ENCODE measurements at regions not wholly inside any gene's neighbourhood (a gene's known extent, or its start where the extent isn't known, plus 50 kb on each side); places are given as distances from the start of the nearest gene placed in this dataset.

- no peaks in the 10 kb centered on the region for H3K27me3 ChIP-seq (replicated peaks in 2 of 5; ENCODE audit: control insufficient read depth in 4 of 5, insufficient read depth in 5 of 5, low read length in 4 of 5)
- H3K27ac ChIP-seq (ENCODE audit: insufficient read depth in 1 of 2, low read depth in 1 of 2, low read length in 2 of 2, poor library complexity in 1 of 2, severe bottlenecking in 2 of 2) = no peak overlapping the region
- POLR2A ChIA-PET = no interaction called here
- CTCF ChIA-PET = no interaction called here
- H3K4me3 ChIP-seq (ENCODE audit: control insufficient read depth in 1 of 7, extremely low read depth in 1 of 7, insufficient read depth in 4 of 7, low read depth in 2 of 7, low read length in 6 of 7) = no peak overlapping the region
- WGBS (ENCODE audit: insufficient coverage) = 100% methylated on average over 1 of the region's 1 CpG
- no peak for DNase-seq
- no peaks in the 10 kb centered on the region for H3K36me3 ChIP-seq (ENCODE audit: control insufficient read depth in 4 of 4, insufficient read depth in 4 of 4, low read length in 3 of 4)
- peaks cover 0 to 2% (median 0%) of the 10 kb centered on the region in 5 experiments for H3K9me3 ChIP-seq (ENCODE audit: control extremely low read depth in 1 of 5, control insufficient read depth in 4 of 5, insufficient read depth in 2 of 5, low read depth in 1 of 5, low read length in 4 of 5)
- H3K4me1 ChIP-seq (ENCODE audit: control extremely low read depth in 1 of 4, control insufficient read depth in 4 of 4, insufficient read depth in 4 of 4, low read length in 3 of 4) = no peaks in the 10 kb centered on the region
Measured at GRCh38 chr13:99832347-99832746, 139.2 kb downstream of the ZIC5 start.

GRCh38 chr13:99830931-99831330, 140.6 kb downstream of the ZIC5 start:
- Histone ChIP-seq H3K27ac (ENCODE audit: insufficient read depth in 1 of 2, low read depth in 1 of 2, low read length in 2 of 2, poor library complexity in 1 of 2, severe bottlenecking in 2 of 2) (no peak overlapping the region), H3K4me3 (ENCODE audit: control insufficient read depth in 1 of 7, extremely low read depth in 1 of 7, insufficient read depth in 4 of 7, low read depth in 2 of 7, low read length in 6 of 7) (no peak overlapping the region), H3K4me1 (ENCODE audit: control extremely low read depth in 1 of 4, control insufficient read depth in 4 of 4, insufficient read depth in 4 of 4, low read length in 3 of 4) (no peaks in the 10 kb centered on the region), H3K36me3 (ENCODE audit: control insufficient read depth in 4 of 4, insufficient read depth in 4 of 4, low read length in 3 of 4) (no peaks in the 10 kb centered on the region), H3K27me3 (replicated peaks in 2 of 5; ENCODE audit: control insufficient read depth in 4 of 5, insufficient read depth in 5 of 5, low read length in 4 of 5) (no peaks in the 10 kb centered on the region), H3K9me3 (ENCODE audit: control extremely low read depth in 1 of 5, control insufficient read depth in 4 of 5, insufficient read depth in 2 of 5, low read depth in 1 of 5, low read length in 4 of 5) (peaks cover 0 to 3% (median 0%) of the 10 kb centered on the region in 5 experiments)
- ChIA-PET POLR2A (no interaction called here), CTCF (no interaction called here)
- WGBS (ENCODE audit: insufficient coverage) = 96% methylated on average over 3 of the region's 3 CpGs
- no peak for DNase-seq

- no peak overlapping the region for H3K27ac ChIP-seq (ENCODE audit: insufficient read depth in 1 of 2, low read depth in 1 of 2, low read length in 2 of 2, poor library complexity in 1 of 2, severe bottlenecking in 2 of 2)
- no peaks in the 10 kb centered on the region for H3K36me3 ChIP-seq (ENCODE audit: control insufficient read depth in 4 of 4, insufficient read depth in 4 of 4, low read length in 3 of 4)
- no peak overlapping the region for H3K4me3 ChIP-seq (ENCODE audit: control insufficient read depth in 1 of 7, extremely low read depth in 1 of 7, insufficient read depth in 4 of 7, low read depth in 2 of 7, low read length in 6 of 7)
- WGBS (ENCODE audit: insufficient coverage) = 98% methylated on average over 8 of the region's 12 CpGs
- no peak for DNase-seq
- H3K9me3 ChIP-seq (ENCODE audit: control extremely low read depth in 1 of 5, control insufficient read depth in 4 of 5, insufficient read depth in 2 of 5, low read depth in 1 of 5, low read length in 4 of 5) = peaks cover 0 to 3% (median 0%) of the 10 kb centered on the region in 5 experiments
- H3K27me3 ChIP-seq (replicated peaks in 2 of 5; ENCODE audit: control insufficient read depth in 4 of 5, insufficient read depth in 5 of 5, low read length in 4 of 5) = no peaks in the 10 kb centered on the region
- ChIA-PET CTCF (no interaction called here), POLR2A (no interaction called here)
- H3K4me1 ChIP-seq (ENCODE audit: control extremely low read depth in 1 of 4, control insufficient read depth in 4 of 4, insufficient read depth in 4 of 4, low read length in 3 of 4) = no peaks in the 10 kb centered on the region
Measured at GRCh38 chr13:99829593-99830239, 141.9 kb downstream of the ZIC5 start.

- 100% methylated on average over 5 of the region's 5 CpGs for WGBS (ENCODE audit: insufficient coverage)
- no peaks in the 10 kb centered on the region for H3K4me1 ChIP-seq (ENCODE audit: control extremely low read depth in 1 of 4, control insufficient read depth in 4 of 4, insufficient read depth in 4 of 4, low read length in 3 of 4)
- H3K4me3 ChIP-seq (ENCODE audit: control insufficient read depth in 1 of 7, extremely low read depth in 1 of 7, insufficient read depth in 4 of 7, low read depth in 2 of 7, low read length in 6 of 7) = no peak overlapping the region
- ChIA-PET CTCF (no interaction called here), POLR2A (no interaction called here)
- no peak overlapping the region for H3K27ac ChIP-seq (ENCODE audit: insufficient read depth in 1 of 2, low read depth in 1 of 2, low read length in 2 of 2, poor library complexity in 1 of 2, severe bottlenecking in 2 of 2)
- H3K36me3 ChIP-seq (ENCODE audit: control insufficient read depth in 4 of 4, insufficient read depth in 4 of 4, low read length in 3 of 4) = no peaks in the 10 kb centered on the region
- H3K27me3 ChIP-seq (replicated peaks in 2 of 5; ENCODE audit: control insufficient read depth in 4 of 5, insufficient read depth in 5 of 5, low read length in 4 of 5) = no peaks in the 10 kb centered on the region
- H3K9me3 ChIP-seq (ENCODE audit: control extremely low read depth in 1 of 5, control insufficient read depth in 4 of 5, insufficient read depth in 2 of 5, low read depth in 1 of 5, low read length in 4 of 5) = peaks cover 0 to 3% (median 0%) of the 10 kb centered on the region in 5 experiments
- no peak for DNase-seq
Measured at GRCh38 chr13:99829161-99829560, 142.4 kb downstream of the ZIC5 start.

- Histone ChIP-seq H3K27me3 (replicated peaks in 2 of 5; ENCODE audit: control insufficient read depth in 4 of 5, insufficient read depth in 5 of 5, low read length in 4 of 5) (no peaks in the 10 kb centered on the region), H3K4me3 (ENCODE audit: control insufficient read depth in 1 of 7, extremely low read depth in 1 of 7, insufficient read depth in 4 of 7, low read depth in 2 of 7, low read length in 6 of 7) (no peak overlapping the region), H3K9me3 (ENCODE audit: control extremely low read depth in 1 of 5, control insufficient read depth in 4 of 5, insufficient read depth in 2 of 5, low read depth in 1 of 5, low read length in 4 of 5) (peaks cover 0 to 3% (median 0%) of the 10 kb centered on the region in 5 experiments), H3K27ac (ENCODE audit: insufficient read depth in 1 of 2, low read depth in 1 of 2, low read length in 2 of 2, poor library complexity in 1 of 2, severe bottlenecking in 2 of 2) (no peak overlapping the region), H3K36me3 (ENCODE audit: control insufficient read depth in 4 of 4, insufficient read depth in 4 of 4, low read length in 3 of 4) (no peaks in the 10 kb centered on the region), H3K4me1 (ENCODE audit: control extremely low read depth in 1 of 4, control insufficient read depth in 4 of 4, insufficient read depth in 4 of 4, low read length in 3 of 4) (no peaks in the 10 kb centered on the region)
- 98% methylated on average over 5 of the region's 8 CpGs for WGBS (ENCODE audit: insufficient coverage)
- POLR2A ChIA-PET = no interaction called here
- CTCF ChIA-PET = no interaction called here
- DNase-seq = no peak
Measured at GRCh38 chr13:99828735-99829134, 142.8 kb downstream of the ZIC5 start.

- Histone ChIP-seq H3K27ac (ENCODE audit: insufficient read depth in 1 of 2, low read depth in 1 of 2, low read length in 2 of 2, poor library complexity in 1 of 2, severe bottlenecking in 2 of 2) (no peak overlapping the region), H3K9me3 (ENCODE audit: control extremely low read depth in 1 of 5, control insufficient read depth in 4 of 5, insufficient read depth in 2 of 5, low read depth in 1 of 5, low read length in 4 of 5) (peaks cover 0 to 8% (median 0%) of the 10 kb centered on the region in 5 experiments), H3K4me1 (ENCODE audit: control extremely low read depth in 1 of 4, control insufficient read depth in 4 of 4, insufficient read depth in 4 of 4, low read length in 3 of 4) (no peaks in the 10 kb centered on the region), H3K4me3 (ENCODE audit: control insufficient read depth in 1 of 7, extremely low read depth in 1 of 7, insufficient read depth in 4 of 7, low read depth in 2 of 7, low read length in 6 of 7) (no peak overlapping the region), H3K27me3 (replicated peaks in 2 of 5; ENCODE audit: control insufficient read depth in 4 of 5, insufficient read depth in 5 of 5, low read length in 4 of 5) (no peaks in the 10 kb centered on the region), H3K36me3 (ENCODE audit: control insufficient read depth in 4 of 4, insufficient read depth in 4 of 4, low read length in 3 of 4) (no peaks in the 10 kb centered on the region)
- CTCF ChIA-PET = no interaction called here
- POLR2A ChIA-PET = no interaction called here
- WGBS (ENCODE audit: insufficient coverage) = 100% methylated on average over 1 of the region's 3 CpGs
- DNase-seq = no peak
Measured at GRCh38 chr13:99828123-99828522, 143.4 kb downstream of the ZIC5 start.

GRCh38 chr13:99827011-99827772, 144.4 kb downstream of the ZIC5 start:
- ChIA-PET POLR2A (no interaction called here), CTCF (no interaction called here)
- Histone ChIP-seq H3K36me3 (ENCODE audit: control insufficient read depth in 4 of 4, insufficient read depth in 4 of 4, low read length in 3 of 4) (no peaks in the 10 kb centered on the region), H3K4me1 (ENCODE audit: control extremely low read depth in 1 of 4, control insufficient read depth in 4 of 4, insufficient read depth in 4 of 4, low read length in 3 of 4) (no peaks in the 10 kb centered on the region), H3K4me3 (ENCODE audit: control insufficient read depth in 1 of 7, extremely low read depth in 1 of 7, insufficient read depth in 4 of 7, low read depth in 2 of 7, low read length in 6 of 7) (no peak overlapping the region), H3K27ac (ENCODE audit: insufficient read depth in 1 of 2, low read depth in 1 of 2, low read length in 2 of 2, poor library complexity in 1 of 2, severe bottlenecking in 2 of 2) (no peak overlapping the region), H3K27me3 (replicated peaks in 2 of 5; ENCODE audit: control insufficient read depth in 4 of 5, insufficient read depth in 5 of 5, low read length in 4 of 5) (no peaks in the 10 kb centered on the region), H3K9me3 (ENCODE audit: control extremely low read depth in 1 of 5, control insufficient read depth in 4 of 5, insufficient read depth in 2 of 5, low read depth in 1 of 5, low read length in 4 of 5) (peaks cover 0 to 11% (median 0%) of the 10 kb centered on the region in 5 experiments)
- DNase-seq = no peak
- WGBS (ENCODE audit: insufficient coverage) = 98% methylated on average over 10 of the region's 12 CpGs

Measured in common myeloid progenitor, CD34-positive (primary cell).